GM12865 (cell line): ENCODE measurements at regions not wholly inside any gene's neighbourhood (a gene's known extent, or its start where the extent isn't known, plus 50 kb on each side); places are given as distances from the start of the nearest gene placed in this dataset.

Experiments used
- DNase-seq: peaks from one replicate; pipeline ENCODE4 v3.0.0; 2010; ENCODE audit warnings: low read depth
- H3K4me3 ChIP-seq: 2 replicates; pipeline ENCODE4 v1.5.1; 2011; ENCODE audit warnings: mild to moderate bottlenecking, low read depth, low read length, control low read depth
- TF ChIP-seq, protein P1 (sequence below): IDR thresholded peaks from 2 replicates; pipeline ENCODE4 v1.5.1; 2011; ENCODE audit warnings: low read length, control low read depth, low read depth, inconsistent platforms; ENCODE audit not compliant: insufficient read depth; ENCODE audit errors: missing control alignments

- H3K4me3 ChIP-seq = no peak overlapping the region
- TF ChIP-seq, protein P1, sequence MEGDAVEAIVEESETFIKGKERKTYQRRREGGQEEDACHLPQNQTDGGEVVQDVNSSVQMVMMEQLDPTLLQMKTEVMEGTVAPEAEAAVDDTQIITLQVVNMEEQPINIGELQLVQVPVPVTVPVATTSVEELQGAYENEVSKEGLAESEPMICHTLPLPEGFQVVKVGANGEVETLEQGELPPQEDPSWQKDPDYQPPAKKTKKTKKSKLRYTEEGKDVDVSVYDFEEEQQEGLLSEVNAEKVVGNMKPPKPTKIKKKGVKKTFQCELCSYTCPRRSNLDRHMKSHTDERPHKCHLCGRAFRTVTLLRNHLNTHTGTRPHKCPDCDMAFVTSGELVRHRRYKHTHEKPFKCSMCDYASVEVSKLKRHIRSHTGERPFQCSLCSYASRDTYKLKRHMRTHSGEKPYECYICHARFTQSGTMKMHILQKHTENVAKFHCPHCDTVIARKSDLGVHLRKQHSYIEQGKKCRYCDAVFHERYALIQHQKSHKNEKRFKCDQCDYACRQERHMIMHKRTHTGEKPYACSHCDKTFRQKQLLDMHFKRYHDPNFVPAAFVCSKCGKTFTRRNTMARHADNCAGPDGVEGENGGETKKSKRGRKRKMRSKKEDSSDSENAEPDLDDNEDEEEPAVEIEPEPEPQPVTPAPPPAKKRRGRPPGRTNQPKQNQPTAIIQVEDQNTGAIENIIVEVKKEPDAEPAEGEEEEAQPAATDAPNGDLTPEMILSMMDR = no peak
- DNase-seq = no peak
These were observed 193.2 kb upstream of the SALL4 start for GRCh38 chr20:51995551-51995951.

DNA sequence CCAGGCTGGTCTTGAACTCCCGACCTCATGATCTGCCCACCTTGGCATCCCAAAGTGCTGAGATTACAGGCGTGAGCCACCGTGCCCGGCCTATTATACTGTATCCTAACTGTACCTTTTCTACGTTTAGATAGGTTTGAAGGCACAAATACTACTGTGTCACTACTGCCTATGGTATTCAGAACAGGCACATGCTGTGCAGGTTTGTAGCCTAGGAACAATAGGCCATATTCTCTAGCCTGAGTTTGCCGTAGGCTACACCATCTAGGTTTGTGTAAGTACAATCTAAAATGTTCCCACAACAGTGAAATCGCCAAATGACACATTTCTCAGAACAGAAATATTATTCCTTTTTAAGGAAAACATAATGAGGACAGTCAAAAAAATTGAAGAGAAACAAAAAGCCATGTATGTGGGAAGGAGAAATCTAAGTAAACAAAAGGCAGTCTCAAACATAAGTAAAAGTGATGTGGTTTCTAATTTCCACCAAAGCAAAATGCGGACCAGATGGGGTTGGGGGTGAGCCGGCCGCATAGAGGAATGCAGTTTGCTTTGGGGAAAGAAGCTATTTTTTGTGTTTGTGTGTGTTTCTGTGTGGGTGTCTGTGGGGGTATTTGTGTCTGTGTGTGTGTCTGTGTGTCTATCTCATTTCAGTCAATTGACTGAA lies 192.6 kb upstream of the SALL4 start:
- no peak for DNase-seq
- TF ChIP-seq, protein P1 = no peak
- H3K4me3 ChIP-seq = no peak overlapping the region

- DNase-seq = no peak
- H3K4me3 ChIP-seq = no peak overlapping the region
- TF ChIP-seq, protein P1 = no peak
These were observed 185.5 kb upstream of the SALL4 start for GRCh38 chr20:51987812-51988211.

DNA sequence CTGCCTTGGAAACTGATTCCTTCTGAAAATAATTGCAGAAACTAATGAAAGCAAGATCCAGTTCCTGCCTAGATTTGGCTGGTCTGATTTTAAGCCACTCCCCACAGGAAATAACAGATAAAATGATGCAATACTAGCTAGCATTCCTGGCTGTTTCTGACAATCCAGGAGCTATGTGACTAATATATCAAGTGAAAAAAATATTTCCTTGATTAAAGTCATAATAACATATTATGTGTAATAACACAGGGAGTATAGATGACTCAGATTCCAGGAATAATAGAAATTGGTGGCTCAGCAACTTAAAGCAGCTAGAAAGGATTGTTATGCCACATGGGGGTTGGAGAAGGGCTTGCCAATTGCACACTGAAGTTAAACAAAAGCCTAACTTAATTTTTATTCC lies 182.7 kb upstream of the SALL4 start:
- TF ChIP-seq, protein P1 = no peak
- DNase-seq = no peak
- H3K4me3 ChIP-seq = no peak overlapping the region

- DNase-seq = no peak
- TF ChIP-seq, protein P1 = no peak
- no peak overlapping the region for H3K4me3 ChIP-seq
These were observed 178.0 kb upstream of the SALL4 start for GRCh38 chr20:51980277-51980676.

- TF ChIP-seq, protein P1 = no peak
- no peak overlapping the region for H3K4me3 ChIP-seq
- no peak for DNase-seq
These were observed 176.9 kb upstream of the SALL4 start for GRCh38 chr20:51979226-51979625.

GRCh38 chr20:51978070-51978501 lies 175.8 kb upstream of the SALL4 start:
- TF ChIP-seq, protein P1 = no peak
- no peak overlapping the region for H3K4me3 ChIP-seq
- peak; percentile 8 for DNase-seq
